GM21423 (cell line): ENCODE measurements at regions not wholly inside any gene's neighbourhood (a gene's known extent, or its start where the extent isn't known, plus 50 kb on each side); places are given as distances from the start of the nearest gene placed in this dataset.
"Not testable (repeated sequence)": the region's sequence is repeated elsewhere in the genome, so short reads cannot be mapped to it uniquely, and the experiment has no call there.

Source experiments
- ATAC-seq: cut with Tn5 transposase; IDR thresholded peaks from one replicate; pipeline ENCODE4 v1.9.1; 2021; ENCODE audit warnings: mild to moderate bottlenecking, moderate library complexity; ENCODE audit not compliant: unreplicated experiment

- ATAC-seq = no peak
Observed at GRCh38 chrX:128436397-128437103, 384.3 kb upstream of the ACTRT1 start.

- ATAC-seq = no peak
Observed at GRCh38 chrX:128425546-128425945, 373.3 kb upstream of the ACTRT1 start.

GRCh38 chrX:128408842-128409241, 356.6 kb upstream of the ACTRT1 start:
- ATAC-seq = no peak

GRCh38 chrX:128396601-128397000, 344.4 kb upstream of the ACTRT1 start:
- no peak for ATAC-seq

GRCh38 chrX:128383846-128384245, 331.6 kb upstream of the ACTRT1 start:
- not testable (repeated sequence) for ATAC-seq

GRCh38 chrX:128365492-128365891, 313.3 kb upstream of the ACTRT1 start:
- no peak for ATAC-seq

GRCh38 chrX:128335671-128336070, 283.5 kb upstream of the ACTRT1 start:
- ATAC-seq = no peak

- no peak for ATAC-seq
Observed at GRCh38 chrX:128334821-128335220, 282.6 kb upstream of the ACTRT1 start.

- ATAC-seq = no peak
Observed at GRCh38 chrX:128310912-128311311, 258.7 kb upstream of the ACTRT1 start.

GRCh38 chrX:128309311-128309710, 257.1 kb upstream of the ACTRT1 start:
- no peak for ATAC-seq

GRCh38 chrX:128294198-128294597, 242.0 kb upstream of the ACTRT1 start:
- ATAC-seq = no peak

- ATAC-seq = no peak
Observed at GRCh38 chrX:128287693-128288092, 235.5 kb upstream of the ACTRT1 start.

- ATAC-seq = no peak
Observed at GRCh38 chrX:128250621-128251020, 198.4 kb upstream of the ACTRT1 start.

- no peak for ATAC-seq
Observed at GRCh38 chrX:128216364-128216763, 164.2 kb upstream of the ACTRT1 start.

GRCh38 chrX:128165884-128166408, 113.7 kb upstream of the ACTRT1 start:
- no peak for ATAC-seq

GRCh38 chrX:128156204-128156603, 104.0 kb upstream of the ACTRT1 start:
- no peak for ATAC-seq

- ATAC-seq = no peak
Observed at GRCh38 chrX:128142745-128143144, 90.5 kb upstream of the ACTRT1 start.

- no peak for ATAC-seq
Observed at GRCh38 chrX:128106630-128107029, 54.4 kb upstream of the ACTRT1 start.

GRCh38 chrX:128105659-128106058, 53.5 kb upstream of the ACTRT1 start:
- ATAC-seq = no peak
